ENCODE measurements at regions not wholly inside any gene's neighbourhood (a gene's known extent, or its start where the extent isn't known, plus 50 kb on each side); places are given as distances from the start of the nearest gene placed in this dataset.

DNA sequence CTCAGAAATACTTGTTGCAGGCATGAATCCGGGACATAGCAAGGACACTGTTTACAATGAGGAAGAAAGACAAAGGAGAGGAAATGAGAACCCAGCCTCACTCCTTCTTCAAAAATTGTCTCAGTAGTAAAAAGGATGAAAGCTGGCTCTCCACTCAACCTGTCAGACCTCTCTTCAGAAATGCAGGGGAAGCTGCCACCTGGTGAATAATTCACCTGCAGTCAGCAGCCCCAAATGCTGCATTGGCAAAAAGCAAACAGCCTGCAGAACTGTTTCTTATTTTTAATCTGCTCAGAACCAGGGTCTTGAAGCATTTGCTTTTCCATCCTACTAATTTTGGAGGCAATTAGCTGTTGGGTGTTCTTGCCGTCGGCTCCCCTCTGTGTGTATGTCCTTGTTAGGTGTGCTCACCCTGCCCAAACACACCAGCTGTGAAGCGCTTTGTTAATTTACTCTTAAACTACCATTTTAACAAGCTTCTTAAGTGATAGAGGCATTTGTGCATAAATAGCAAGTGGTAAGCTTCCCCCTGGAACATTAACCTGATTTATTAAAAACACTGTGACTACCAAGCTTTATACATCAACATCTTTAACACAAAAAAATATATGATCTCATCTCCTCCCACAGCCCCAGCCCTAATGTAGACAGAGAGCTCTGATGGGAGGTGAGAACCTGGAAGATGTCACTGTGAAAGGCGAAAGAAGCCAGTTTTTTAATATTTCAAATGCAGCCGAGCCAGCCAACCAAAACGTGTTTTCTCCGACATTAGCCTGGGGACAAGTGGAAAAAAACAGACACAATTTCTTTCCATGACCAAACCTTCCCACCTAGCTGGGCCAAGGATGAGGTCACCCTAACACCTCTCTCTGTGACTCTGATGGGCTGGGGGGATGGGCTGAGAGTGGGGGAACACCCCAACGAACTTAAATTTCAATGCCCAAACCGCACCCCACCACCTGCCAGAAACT lies 451.0 kb upstream of the SULF2 start:
- peak in 1 of 2 donors; percentile 14 for DNase-seq
- no peaks in the 10 kb centered on the region for H3K9me3 ChIP-seq (ENCODE audit: control insufficient read depth, low read depth, low read length)
- H3K4me1 ChIP-seq (ENCODE audit: control insufficient read depth, insufficient read depth, low read length): no peaks in the 10 kb centered on the region
- no CpG with 5 or more reads among the region's 10 CpGs for WGBS (ENCODE audit: insufficient coverage, low lambda C conversion rate)
- H3K4me3 ChIP-seq (ENCODE audit: low read length): no peak overlapping the region
- H3K27ac ChIP-seq (ENCODE audit: low read length): peak overlapping the region; percentile 6
- H3K36me3 ChIP-seq (ENCODE audit: control insufficient read depth, insufficient read depth, low read length): no peaks in the 10 kb centered on the region
- H3K27me3 ChIP-seq (ENCODE audit: control insufficient read depth, insufficient read depth, low read length): no peaks in the 10 kb centered on the region

DNA sequence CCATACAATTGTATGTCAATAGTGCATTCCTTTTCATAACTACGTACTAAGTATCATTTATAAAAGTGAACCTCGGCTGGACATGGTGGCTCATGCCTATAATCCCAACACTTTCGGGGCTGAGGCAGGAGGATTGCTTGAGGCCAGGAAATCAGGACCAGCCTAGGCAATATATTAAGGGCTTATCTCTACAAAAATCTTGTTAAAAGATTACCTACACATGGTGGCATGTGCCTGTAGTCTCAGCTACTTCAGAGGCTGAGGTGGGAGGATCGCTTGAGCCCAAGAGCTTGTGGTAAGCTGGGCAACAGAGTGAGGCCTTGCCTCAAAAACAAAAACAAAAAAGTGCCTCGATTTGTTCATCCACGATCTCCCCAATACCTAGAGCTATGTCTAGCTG lies 449.7 kb upstream of the SULF2 start:
- Histone ChIP-seq H3K4me3 (ENCODE audit: low read length) (no peak overlapping the region), H3K9me3 (ENCODE audit: control insufficient read depth, low read depth, low read length) (no peaks in the 10 kb centered on the region), H3K27me3 (ENCODE audit: control insufficient read depth, insufficient read depth, low read length) (no peaks in the 10 kb centered on the region), H3K36me3 (ENCODE audit: control insufficient read depth, insufficient read depth, low read length) (no peaks in the 10 kb centered on the region), H3K4me1 (ENCODE audit: control insufficient read depth, insufficient read depth, low read length) (no peaks in the 10 kb centered on the region), H3K27ac (ENCODE audit: low read length) (no peak overlapping the region)
- DNase-seq: no peak
- 86% methylated on average over 1 of the region's 6 CpGs for WGBS (ENCODE audit: insufficient coverage, low lambda C conversion rate)

DNA sequence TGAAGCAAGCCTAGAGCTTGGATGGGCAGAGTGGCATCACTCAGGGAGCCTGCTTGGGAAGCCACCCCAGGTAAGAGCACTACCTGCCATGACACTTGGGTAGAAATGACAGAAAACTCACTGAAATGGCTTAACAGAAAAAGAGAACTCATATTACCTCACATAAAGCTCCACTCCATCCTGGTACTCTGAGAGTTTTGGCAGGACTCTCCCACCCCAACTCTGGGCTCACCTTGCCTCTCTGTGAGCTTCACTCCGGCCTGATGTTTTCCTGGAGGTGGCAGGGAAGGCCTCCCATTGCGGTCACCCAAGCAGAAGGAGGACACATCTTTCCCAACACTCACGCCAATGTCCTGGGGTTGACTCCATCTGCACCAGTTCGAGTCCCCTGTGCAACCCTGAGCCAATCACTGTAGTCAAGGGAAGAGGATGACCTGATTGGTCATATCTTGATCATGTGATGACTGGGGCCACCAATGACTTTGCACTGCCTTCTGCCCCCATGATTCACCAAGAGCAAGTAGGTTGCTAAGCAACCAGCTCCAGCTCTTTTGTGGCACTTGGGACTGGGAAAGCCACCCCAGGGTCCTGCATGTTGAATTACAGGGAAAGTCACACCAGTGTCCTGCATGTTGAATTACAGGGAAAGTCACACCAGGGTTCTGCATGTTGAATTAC lies 446.1 kb upstream of the SULF2 start:
- no CpG with 5 or more reads among the region's 4 CpGs for whole genome bisulfite sequencing (ENCODE audit: insufficient coverage, low lambda C conversion rate)
- Histone ChIP-seq H3K36me3 (ENCODE audit: control insufficient read depth, insufficient read depth, low read length) (no peaks in the 10 kb centered on the region), H3K9me3 (ENCODE audit: control insufficient read depth, low read depth, low read length) (no peaks in the 10 kb centered on the region), H3K27me3 (ENCODE audit: control insufficient read depth, insufficient read depth, low read length) (no peaks in the 10 kb centered on the region), H3K4me1 (ENCODE audit: control insufficient read depth, insufficient read depth, low read length) (no peaks in the 10 kb centered on the region), H3K4me3 (ENCODE audit: low read length) (no peak overlapping the region), H3K27ac (ENCODE audit: low read length) (no peak overlapping the region)
- DNase-seq: no peak

DNA sequence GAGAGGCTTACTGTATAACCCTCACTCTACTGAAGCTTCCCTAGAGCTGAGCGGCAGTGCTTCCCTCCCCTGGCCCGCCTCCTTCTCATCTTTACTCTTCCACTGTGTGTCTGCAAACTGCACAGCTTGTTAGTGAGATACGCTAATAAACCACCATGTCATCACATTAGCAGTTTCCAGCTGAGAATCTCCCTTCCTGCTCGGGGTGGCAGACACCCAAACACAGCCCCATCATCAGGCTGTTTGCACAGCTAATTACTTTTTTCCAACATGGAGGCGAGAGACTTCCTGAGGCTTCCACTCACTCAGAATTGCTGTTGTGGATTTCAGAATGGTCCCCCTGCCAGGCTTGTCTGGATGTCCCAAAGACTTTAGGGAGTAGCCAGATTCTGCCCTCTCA lies 444.9 kb upstream of the SULF2 start:
- H3K27me3 ChIP-seq (ENCODE audit: control insufficient read depth, insufficient read depth, low read length): no peaks in the 10 kb centered on the region
- DNase-seq: no peak
- no peak overlapping the region for H3K27ac ChIP-seq (ENCODE audit: low read length)
- H3K4me1 ChIP-seq (ENCODE audit: control insufficient read depth, insufficient read depth, low read length): no peaks in the 10 kb centered on the region
- no peak overlapping the region for H3K4me3 ChIP-seq (ENCODE audit: low read length)
- no CpG with 5 or more reads among the region's 5 CpGs for WGBS (ENCODE audit: insufficient coverage, low lambda C conversion rate)
- no peaks in the 10 kb centered on the region for H3K9me3 ChIP-seq (ENCODE audit: control insufficient read depth, low read depth, low read length)
- no peaks in the 10 kb centered on the region for H3K36me3 ChIP-seq (ENCODE audit: control insufficient read depth, insufficient read depth, low read length)

DNA sequence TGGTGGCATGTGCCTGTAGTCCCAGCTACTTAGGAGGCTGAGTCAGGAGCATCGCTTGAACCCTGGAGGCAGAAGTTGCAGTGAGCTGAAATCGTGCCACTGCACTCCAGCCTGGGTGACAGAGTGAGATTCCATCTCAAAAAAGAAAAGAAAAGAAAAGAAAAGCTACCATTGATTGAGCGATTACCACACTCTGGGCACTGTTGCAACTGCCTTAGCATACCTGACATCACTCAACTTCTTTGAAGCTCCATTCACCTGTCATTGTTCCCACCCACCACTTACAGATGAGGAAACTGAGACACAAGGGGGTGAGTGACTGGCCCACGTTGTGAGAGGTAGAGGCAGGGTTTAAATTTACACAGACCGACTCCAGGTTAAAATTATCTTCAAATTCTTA lies 442.1 kb upstream of the SULF2 start:
- DNase-seq: no peak
- WGBS (ENCODE audit: insufficient coverage, low lambda C conversion rate): no CpG with 5 or more reads among the region's 5 CpGs
- no peak overlapping the region for H3K27ac ChIP-seq (ENCODE audit: low read length)
- H3K4me1 ChIP-seq (ENCODE audit: control insufficient read depth, insufficient read depth, low read length): no peaks in the 10 kb centered on the region
- no peak overlapping the region for H3K4me3 ChIP-seq (ENCODE audit: low read length)
- no peaks in the 10 kb centered on the region for H3K36me3 ChIP-seq (ENCODE audit: control insufficient read depth, insufficient read depth, low read length)
- H3K27me3 ChIP-seq (ENCODE audit: control insufficient read depth, insufficient read depth, low read length): no peaks in the 10 kb centered on the region
- no peaks in the 10 kb centered on the region for H3K9me3 ChIP-seq (ENCODE audit: control insufficient read depth, low read depth, low read length)

DNA sequence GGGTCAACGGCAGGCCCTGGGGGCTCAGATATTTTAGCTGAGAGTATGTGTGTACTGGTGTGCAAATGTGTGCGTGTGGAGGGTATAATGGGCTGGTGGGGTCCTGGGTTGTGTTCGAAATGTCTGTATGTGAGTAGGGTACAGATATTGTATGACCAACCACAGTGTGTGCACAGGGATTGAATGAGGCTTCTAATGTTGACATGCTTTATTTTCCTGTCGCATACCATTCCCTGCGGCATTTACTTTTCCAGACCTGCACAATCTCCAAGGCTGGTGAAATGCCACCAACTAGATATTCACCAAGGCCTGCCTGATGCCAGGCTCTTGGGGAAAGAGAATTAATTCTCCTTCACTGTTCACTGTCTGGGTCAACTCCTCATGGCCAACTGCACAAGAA lies 441.4 kb upstream of the SULF2 start:
- no CpG with 5 or more reads among the region's 5 CpGs for WGBS (ENCODE audit: insufficient coverage, low lambda C conversion rate)
- no peaks in the 10 kb centered on the region for H3K9me3 ChIP-seq (ENCODE audit: control insufficient read depth, low read depth, low read length)

DNA sequence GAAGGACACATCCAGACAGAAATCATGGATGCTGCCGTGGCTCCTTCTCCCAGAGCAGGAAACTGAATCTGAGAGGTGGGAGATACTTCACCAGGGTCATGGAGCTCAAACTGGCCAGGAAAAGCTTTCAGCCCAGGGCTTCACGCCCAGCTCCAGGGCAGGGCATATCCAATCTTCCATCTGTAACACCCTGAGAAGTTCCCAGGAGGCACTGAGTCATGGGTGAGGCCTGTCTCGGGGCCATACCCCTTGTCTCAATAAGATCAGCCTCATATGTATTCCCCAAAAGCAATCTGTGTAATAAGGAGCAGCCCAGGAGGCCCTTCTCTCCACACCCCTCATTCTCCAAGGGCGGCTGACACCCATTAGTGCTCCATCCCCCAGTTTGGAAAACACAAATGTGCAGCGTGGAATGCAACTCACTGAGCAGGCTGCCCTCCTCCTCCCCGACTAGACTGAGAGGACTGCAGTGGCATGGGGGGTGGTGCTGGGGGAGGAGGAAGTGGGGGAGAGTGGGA lies 439.3 kb upstream of the SULF2 start:
- no peak for DNase-seq
- Histone ChIP-seq H3K27ac (ENCODE audit: low read length) (no peak overlapping the region), H3K27me3 (ENCODE audit: control insufficient read depth, insufficient read depth, low read length) (no peaks in the 10 kb centered on the region), H3K36me3 (ENCODE audit: control insufficient read depth, insufficient read depth, low read length) (no peaks in the 10 kb centered on the region), H3K9me3 (ENCODE audit: control insufficient read depth, low read depth, low read length) (no peaks in the 10 kb centered on the region), H3K4me1 (ENCODE audit: control insufficient read depth, insufficient read depth, low read length) (no peaks in the 10 kb centered on the region), H3K4me3 (ENCODE audit: low read length) (no peak overlapping the region)
- no CpG with 5 or more reads among the region's 6 CpGs for WGBS (ENCODE audit: insufficient coverage, low lambda C conversion rate)

More for the DNA sequence above, 441.4 kb upstream of the SULF2 start:
- no peak for DNase-seq
- Histone ChIP-seq H3K36me3 (ENCODE audit: control insufficient read depth, insufficient read depth, low read length) (no peaks in the 10 kb centered on the region), H3K4me1 (ENCODE audit: control insufficient read depth, insufficient read depth, low read length) (no peaks in the 10 kb centered on the region), H3K27ac (ENCODE audit: low read length) (no peak overlapping the region), H3K27me3 (ENCODE audit: control insufficient read depth, insufficient read depth, low read length) (no peaks in the 10 kb centered on the region), H3K4me3 (ENCODE audit: low read length) (no peak overlapping the region)

DNA sequence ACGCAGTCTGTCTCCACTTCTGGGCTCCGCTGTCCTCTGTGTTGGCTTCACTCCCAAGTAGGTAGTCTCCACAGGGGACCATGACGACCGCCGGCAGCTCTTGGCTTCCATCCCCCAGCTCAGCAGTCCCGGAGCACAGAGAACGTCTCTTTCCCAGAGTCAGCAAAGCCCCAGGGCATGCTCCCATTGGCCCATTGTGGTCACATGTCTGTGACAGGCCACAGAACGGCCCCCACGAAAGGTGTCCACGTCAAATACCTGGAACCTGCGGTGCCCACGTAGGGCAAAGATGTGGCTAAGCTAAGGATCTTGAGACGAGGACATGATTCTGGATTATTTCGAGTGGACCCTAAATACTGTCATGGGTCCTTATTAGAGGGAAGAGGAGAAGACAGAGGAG lies 438.4 kb upstream of the SULF2 start:
- Histone ChIP-seq H3K27ac (ENCODE audit: low read length) (no peak overlapping the region), H3K36me3 (ENCODE audit: control insufficient read depth, insufficient read depth, low read length) (no peaks in the 10 kb centered on the region), H3K27me3 (ENCODE audit: control insufficient read depth, insufficient read depth, low read length) (no peaks in the 10 kb centered on the region), H3K9me3 (ENCODE audit: control insufficient read depth, low read depth, low read length) (no peaks in the 10 kb centered on the region), H3K4me3 (ENCODE audit: low read length) (no peak overlapping the region), H3K4me1 (ENCODE audit: control insufficient read depth, insufficient read depth, low read length) (no peaks in the 10 kb centered on the region)
- WGBS (ENCODE audit: insufficient coverage, low lambda C conversion rate): 100% methylated on average over 1 of the region's 14 CpGs
- no peak for DNase-seq

DNA sequence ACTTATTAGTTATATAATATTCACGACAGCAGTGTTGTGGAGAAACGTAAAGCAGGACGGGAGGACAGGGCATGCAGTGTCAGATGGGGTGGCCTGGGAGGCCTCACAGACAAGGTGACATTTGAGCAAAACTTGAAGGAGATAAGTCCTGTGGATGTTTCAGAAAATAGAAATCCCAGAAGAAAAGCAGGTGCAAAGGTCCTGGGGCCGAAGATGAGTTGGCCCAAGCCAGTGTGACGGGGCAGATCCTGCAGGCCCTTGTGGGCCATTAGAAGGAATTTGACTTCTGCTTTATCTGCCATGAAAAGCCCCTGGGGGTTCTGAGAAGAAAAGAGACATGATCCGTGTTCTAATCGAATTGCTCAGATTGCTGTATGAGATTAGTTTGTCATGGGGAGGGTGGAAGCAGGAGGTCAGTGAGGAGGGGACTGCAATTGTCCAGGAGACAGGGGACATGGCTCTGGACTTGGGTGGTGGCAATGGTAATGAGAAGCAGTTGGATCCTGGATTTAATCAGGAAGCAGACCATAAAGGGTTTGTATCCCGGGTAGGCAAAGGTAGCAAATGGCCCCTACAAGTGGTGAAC lies 437.4 kb upstream of the SULF2 start:
- no peak overlapping the region for H3K27ac ChIP-seq (ENCODE audit: low read length)
- WGBS (ENCODE audit: insufficient coverage, low lambda C conversion rate): 100% methylated on average over 3 of the region's 8 CpGs
- H3K36me3 ChIP-seq (ENCODE audit: control insufficient read depth, insufficient read depth, low read length): no peaks in the 10 kb centered on the region
- no peaks in the 10 kb centered on the region for H3K4me1 ChIP-seq (ENCODE audit: control insufficient read depth, insufficient read depth, low read length)
- H3K27me3 ChIP-seq (ENCODE audit: control insufficient read depth, insufficient read depth, low read length): no peaks in the 10 kb centered on the region
- H3K4me3 ChIP-seq (ENCODE audit: low read length): no peak overlapping the region
- DNase-seq: no peak
- H3K9me3 ChIP-seq (ENCODE audit: control insufficient read depth, low read depth, low read length): no peaks in the 10 kb centered on the region

DNA sequence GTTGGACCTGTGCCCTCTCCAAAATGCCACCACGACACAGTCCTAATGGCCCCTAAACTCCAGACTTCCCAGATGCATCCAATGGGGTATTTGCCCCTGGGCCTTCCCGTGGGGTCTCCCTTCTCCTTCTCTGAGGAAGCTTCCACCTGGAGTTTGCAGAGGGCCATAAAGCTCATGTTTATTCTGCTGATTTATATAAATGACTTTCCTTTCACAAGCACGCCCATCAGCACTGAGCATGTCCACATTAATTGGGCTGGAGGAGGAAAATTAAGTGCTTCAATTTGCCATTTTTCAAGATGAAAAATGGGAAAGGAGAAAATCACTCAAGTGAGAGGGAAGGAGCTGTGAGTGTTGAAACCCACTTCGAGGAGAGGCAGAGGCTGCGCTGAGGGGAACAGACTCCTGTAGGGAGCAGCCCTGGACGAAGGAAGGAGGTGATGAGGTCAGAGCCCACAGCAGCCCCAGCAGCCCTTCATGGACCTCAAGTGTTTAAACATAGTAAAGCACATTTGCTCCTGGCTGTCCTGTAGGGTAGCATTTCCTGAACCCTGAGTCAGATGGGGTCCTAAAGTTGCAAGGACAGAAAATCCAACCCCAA lies 434.9 kb upstream of the SULF2 start:
- DNase-seq: no peak
- H3K9me3 ChIP-seq (ENCODE audit: control insufficient read depth, low read depth, low read length): no peaks in the 10 kb centered on the region
- H3K27ac ChIP-seq (ENCODE audit: low read length): no peak overlapping the region
- H3K4me1 ChIP-seq (ENCODE audit: control insufficient read depth, insufficient read depth, low read length): no peaks in the 10 kb centered on the region
- H3K27me3 ChIP-seq (ENCODE audit: control insufficient read depth, insufficient read depth, low read length): no peaks in the 10 kb centered on the region
- no peak overlapping the region for H3K4me3 ChIP-seq (ENCODE audit: low read length)
- no peaks in the 10 kb centered on the region for H3K36me3 ChIP-seq (ENCODE audit: control insufficient read depth, insufficient read depth, low read length)
- WGBS (ENCODE audit: insufficient coverage, low lambda C conversion rate): 80% methylated on average over 1 of the region's 6 CpGs
